Neuronal stem cell (in vitro differentiated cells): ENCODE measurements at regions not wholly inside any gene's neighbourhood (a gene's known extent, or its start where the extent isn't known, plus 50 kb on each side); places are given as distances from the start of the nearest gene placed in this dataset.
A peak's percentile ranks its signal among the peaks of the same experiment; 100 is the strongest.

Experiments used
- DNase-seq: peaks from one replicate; pipeline ENCODE4 v3.0.0-alpha.2; 2013; ENCODE audit warnings: low spot score
- H2AFZ ChIP-seq: one replicate; pipeline ENCODE4 v1.6.1; 2013; ENCODE audit warnings: mild to moderate bottlenecking, low read length, inconsistent platforms
- H2AK5ac ChIP-seq: 2 replicates; pipeline ENCODE4 v1.6.1; 2013; ENCODE audit warnings: low read depth, mild to moderate bottlenecking, inconsistent platforms, low read length, moderate library complexity, mixed read lengths
- H2BK120ac ChIP-seq: 2 replicates; pipeline ENCODE4 v1.6.1; 2013; ENCODE audit warnings: low read depth, mild to moderate bottlenecking, inconsistent platforms, low read length, moderate library complexity, mixed read lengths
- H2BK12ac ChIP-seq: one replicate; pipeline ENCODE4 v1.6.1; 2013; ENCODE audit warnings: low read length, inconsistent platforms
- H2BK15ac ChIP-seq: 2 replicates; pipeline ENCODE4 v1.6.1; 2013; ENCODE audit warnings: mild to moderate bottlenecking, low read length, inconsistent platforms, mixed read lengths
- H2BK5ac ChIP-seq: one replicate; pipeline ENCODE4 v1.6.1; 2013; ENCODE audit warnings: inconsistent platforms, mild to moderate bottlenecking, low read length, moderate library complexity
- H3K14ac ChIP-seq: one replicate; pipeline ENCODE4 v1.6.1; 2013; ENCODE audit warnings: low read length, inconsistent platforms
- H3K18ac ChIP-seq: 2 replicates; pipeline ENCODE4 v1.6.1; 2013; ENCODE audit warnings: low read length, inconsistent platforms
- H3K23ac ChIP-seq: 2 replicates; pipeline ENCODE4 v1.6.1; 2013; ENCODE audit warnings: low read depth, mild to moderate bottlenecking, mixed read lengths, low read length, inconsistent platforms; ENCODE audit not compliant: poor library complexity
- H3K27ac ChIP-seq: replicated peaks from 3 replicates; pipeline ENCODE4 v1.5.1; 2013; ENCODE audit warnings: low read length, inconsistent platforms
- H3K27me3 ChIP-seq, 3 experiments: 2 replicates each; pipeline ENCODE4 v1.6.1; 2013; ENCODE audit warnings: low read length in 3 of 3, mild to moderate bottlenecking in 2 of 3, inconsistent platforms in 1 of 3, low read depth in 1 of 3, mixed read lengths in 1 of 3, moderate library complexity in 1 of 3; ENCODE audit not compliant: control insufficient read depth in 3 of 3, insufficient read depth in 3 of 3
- H3K36me3 ChIP-seq, 2 donors: replicated peaks in 1 of 2; 2 replicates each; pipeline ENCODE4 v1.6.1; 2013; ENCODE audit warnings: low read length in 2 of 2; ENCODE audit not compliant: control insufficient read depth in 2 of 2, insufficient read depth in 2 of 2
- H3K4ac ChIP-seq: 2 replicates; pipeline ENCODE4 v1.6.1; 2013; ENCODE audit warnings: inconsistent platforms, mild to moderate bottlenecking, low read length, moderate library complexity
- H3K4me1 ChIP-seq, 2 donors: 1 replicate in 1 of 2; 2 replicates in 1 of 2; pipeline ENCODE4 v1.6.1; 2013; ENCODE audit warnings: low read length in 2 of 2, low read depth in 1 of 2; ENCODE audit not compliant: control insufficient read depth in 2 of 2, insufficient read depth in 1 of 2
- H3K4me2 ChIP-seq: one replicate; pipeline ENCODE4 v1.6.1; 2013; ENCODE audit warnings: mild to moderate bottlenecking, low read length, inconsistent platforms; ENCODE audit not compliant: insufficient read depth, poor library complexity, severe bottlenecking
- H3K4me3 ChIP-seq, 2 donors: 2 replicates each; pipeline ENCODE4 v1.5.1; 2013; ENCODE audit warnings: low read length in 2 of 2, mild to moderate bottlenecking in 2 of 2, inconsistent platforms in 1 of 2, moderate library complexity in 1 of 2
- H3K79me1 ChIP-seq: one replicate; pipeline ENCODE4 v1.6.1; 2013; ENCODE audit warnings: low read depth, mild to moderate bottlenecking, inconsistent platforms, low read length, moderate library complexity
- H3K9ac ChIP-seq: one replicate; pipeline ENCODE4 v1.6.1; 2013; ENCODE audit warnings: mild to moderate bottlenecking, low read depth, low read length, inconsistent platforms; ENCODE audit not compliant: poor library complexity
- H3K9me3 ChIP-seq, 2 donors: replicated peaks in 1 of 2; 2 replicates each; pipeline versions ENCODE3 to v1.6.1; 2013; ENCODE audit warnings: low read length in 2 of 2, mild to moderate bottlenecking in 2 of 2, inconsistent platforms in 1 of 2, low read depth in 1 of 2, mixed read lengths in 1 of 2, moderate library complexity in 1 of 2; ENCODE audit not compliant: control insufficient read depth in 2 of 2, insufficient read depth in 1 of 2
- H4K8ac ChIP-seq: one replicate; pipeline ENCODE4 v1.6.1; 2013; ENCODE audit warnings: low read depth, mild to moderate bottlenecking, inconsistent platforms, low read length, moderate library complexity
- H4K91ac ChIP-seq: one replicate; pipeline ENCODE4 v1.6.1; 2013; ENCODE audit warnings: low read length, low read depth, mild to moderate bottlenecking, inconsistent platforms; ENCODE audit not compliant: poor library complexity
- WGBS, 2 donors: extraction: QIAGEN DNeasy Blood & Tissue Kit; methylation state at CpG; one replicate each; pipeline ENCODE4 v1.1.7; 2013; ENCODE audit warnings: missing lambda C conversion rate in 2 of 2, mixed read lengths in 1 of 2; ENCODE audit not compliant: insufficient read length in 2 of 2, insufficient replicate concordance in 1 of 2; ENCODE audit errors: extremely low coverage in 2 of 2; 5-methylcytosine and 5-hydroxymethylcytosine counted together

GRCh38 chr12:131591714-131592709 is 118.9 kb upstream of the SFSWAP start:
- H3K4me3 ChIP-seq = no peak overlapping the region
- H3K9ac ChIP-seq = no peak overlapping the region
- H4K91ac ChIP-seq = no peak overlapping the region
- H3K9me3 ChIP-seq = peaks cover 0 to 4% of the 10 kb centered on the region in 2 donors
- no peaks in the 10 kb centered on the region for H3K36me3 ChIP-seq
- peak overlapping the region; percentile 42 for H2AK5ac ChIP-seq
- H2BK5ac ChIP-seq = no peak overlapping the region
- no peak overlapping the region for H3K4ac ChIP-seq
- no peak overlapping the region for H4K8ac ChIP-seq
- no peak for DNase-seq
- H2BK12ac ChIP-seq = no peak overlapping the region
- peak overlapping the region; percentile 16 for H2BK120ac ChIP-seq
- peaks cover 1% of the 10 kb centered on the region for H3K79me1 ChIP-seq
- H3K14ac ChIP-seq = no peak overlapping the region
- no peak overlapping the region for H3K4me2 ChIP-seq
- peak overlapping the region; percentile 66 for H3K23ac ChIP-seq
- H3K18ac ChIP-seq = peak overlapping the region; percentile 41
- H2AFZ ChIP-seq = no peak overlapping the region
- H3K27me3 ChIP-seq = peaks cover 0 to 2% (median 0%) of the 10 kb centered on the region in 3 experiments
- H3K27ac ChIP-seq = no peak overlapping the region
- WGBS, 2 donors = no CpG with 5 or more reads among the region's 42 CpGs
- peaks cover 4 to 32% of the 10 kb centered on the region in 2 donors for H3K4me1 ChIP-seq
- no peak overlapping the region for H2BK15ac ChIP-seq

- peaks cover 0 to 4% of the 10 kb centered on the region in 2 donors for H3K9me3 ChIP-seq
- H4K91ac ChIP-seq = no peak overlapping the region
- H3K14ac ChIP-seq = no peak overlapping the region
- H3K79me1 ChIP-seq = peaks cover 1% of the 10 kb centered on the region
- H2BK5ac ChIP-seq = no peak overlapping the region
- H3K18ac ChIP-seq = no peak overlapping the region
- no peak overlapping the region for H4K8ac ChIP-seq
- no CpG with 5 or more reads among the region's 6 CpGs for WGBS, 2 donors
- no peak overlapping the region for H2BK120ac ChIP-seq
- H2BK12ac ChIP-seq = no peak overlapping the region
- no peak overlapping the region for H3K4ac ChIP-seq
- no peak overlapping the region for H3K4me3 ChIP-seq
- no peak overlapping the region for H3K27ac ChIP-seq
- H3K4me1 ChIP-seq = peaks cover 4 to 31% of the 10 kb centered on the region in 2 donors
- H3K23ac ChIP-seq = no peak overlapping the region
- H2AK5ac ChIP-seq = no peak overlapping the region
- H3K36me3 ChIP-seq = no peaks in the 10 kb centered on the region
- no peak overlapping the region for H3K9ac ChIP-seq
- H2BK15ac ChIP-seq = no peak overlapping the region
- H3K27me3 ChIP-seq = peaks cover 0 to 4% (median 0%) of the 10 kb centered on the region in 3 experiments
- peak overlapping the region; percentile 11 for H2AFZ ChIP-seq
- no peak overlapping the region for H3K4me2 ChIP-seq
- DNase-seq = no peak
Observed at GRCh38 chr12:131592972-131593371, 117.9 kb upstream of the SFSWAP start.

- no peak overlapping the region for H3K4me2 ChIP-seq
- no peak overlapping the region for H3K23ac ChIP-seq
- no peak overlapping the region for H2BK5ac ChIP-seq
- no peak overlapping the region for H3K14ac ChIP-seq
- no peak overlapping the region for H3K9ac ChIP-seq
- WGBS, 2 donors = no CpG with 5 or more reads among the region's 3 CpGs
- no peak overlapping the region for H2BK12ac ChIP-seq
- no peak overlapping the region for H3K18ac ChIP-seq
- no peak overlapping the region for H2AK5ac ChIP-seq
- peaks cover 0 to 4% of the 10 kb centered on the region in 2 donors for H3K9me3 ChIP-seq
- no peaks in the 10 kb centered on the region for H3K36me3 ChIP-seq
- no peak for DNase-seq
- no peak overlapping the region for H3K4me3 ChIP-seq
- no peak overlapping the region for H4K91ac ChIP-seq
- H2BK120ac ChIP-seq = no peak overlapping the region
- peaks cover 4 to 31% of the 10 kb centered on the region in 2 donors for H3K4me1 ChIP-seq
- H3K27ac ChIP-seq = no peak overlapping the region
- H3K79me1 ChIP-seq = peaks cover 1% of the 10 kb centered on the region
- H2AFZ ChIP-seq = no peak overlapping the region
- peaks cover 0 to 4% (median 0%) of the 10 kb centered on the region in 3 experiments for H3K27me3 ChIP-seq
- H2BK15ac ChIP-seq = no peak overlapping the region
- H4K8ac ChIP-seq = no peak overlapping the region
- no peak overlapping the region for H3K4ac ChIP-seq
Observed at GRCh38 chr12:131593406-131593805, 117.5 kb upstream of the SFSWAP start.

- H3K23ac ChIP-seq = no peak overlapping the region
- no peak for DNase-seq
- H3K79me1 ChIP-seq = peaks cover 1% of the 10 kb centered on the region
Observed at GRCh38 chr12:131596115-131596514, 114.8 kb upstream of the SFSWAP start.

More at GRCh38 chr12:131596115-131596514, 114.8 kb upstream of the SFSWAP start:
- no peak overlapping the region for H2AFZ ChIP-seq
- H3K4ac ChIP-seq = no peak overlapping the region
- no peak overlapping the region for H2BK12ac ChIP-seq
- no peak overlapping the region for H2AK5ac ChIP-seq
- no peak overlapping the region for H3K18ac ChIP-seq
- H3K4me1 ChIP-seq = peaks cover 0 to 11% of the 10 kb centered on the region in 2 donors
- H4K8ac ChIP-seq = no peak overlapping the region
- no CpG with 5 or more reads among the region's 5 CpGs for WGBS, 2 donors
- no peak overlapping the region for H3K4me3 ChIP-seq
- H2BK120ac ChIP-seq = no peak overlapping the region
- no peak overlapping the region for H2BK15ac ChIP-seq
- peaks cover 0 to 4% (median 0%) of the 10 kb centered on the region in 3 experiments for H3K27me3 ChIP-seq
- no peak overlapping the region for H3K14ac ChIP-seq
- H2BK5ac ChIP-seq = no peak overlapping the region
- no peak overlapping the region for H4K91ac ChIP-seq
- H3K36me3 ChIP-seq = no peaks in the 10 kb centered on the region
- H3K9me3 ChIP-seq = peaks cover 0 to 4% of the 10 kb centered on the region in 2 donors
- no peak overlapping the region for H3K27ac ChIP-seq
- H3K9ac ChIP-seq = no peak overlapping the region
- no peak overlapping the region for H3K4me2 ChIP-seq
